GM12873 (cell line): ENCODE measurements at regions not wholly inside any gene's neighbourhood (a gene's known extent, or its start where the extent isn't known, plus 50 kb on each side); places are given as distances from the start of the nearest gene placed in this dataset.

Experiments used
- CTCF ChIP-seq: IDR thresholded peaks from 2 replicates; pipeline ENCODE4 v1.5.1; 2012; ENCODE audit warnings: low read depth, mild to moderate bottlenecking, moderate library complexity, low read length, control low read depth; ENCODE audit not compliant: insufficient read depth; ENCODE audit errors: missing control alignments

DNA sequence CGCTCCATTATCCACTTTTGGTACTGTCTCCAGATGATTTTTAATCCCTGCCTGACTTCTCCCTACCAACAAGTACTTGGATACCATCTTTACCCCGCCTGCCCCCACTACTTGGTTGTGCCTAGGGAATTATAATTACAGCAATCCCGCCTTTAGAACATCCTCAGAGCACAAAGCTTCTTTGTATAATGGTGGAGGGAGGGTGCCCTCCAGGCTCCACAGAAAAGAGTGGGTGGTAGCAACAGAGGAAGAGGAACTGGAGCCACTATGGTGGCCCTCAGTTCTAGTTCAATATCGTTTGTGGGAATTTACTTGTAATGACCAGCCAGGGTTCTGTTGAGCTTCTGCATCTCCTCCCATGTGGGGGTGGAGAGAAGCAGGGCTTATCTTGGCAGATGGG, 79.0 kb upstream of the RNF38 start:
- no peak for TF ChIP-seq CTCF

GRCh38 chr9:36471359-36471758, 71.3 kb upstream of the RNF38 start:
- no peak for TF ChIP-seq CTCF

GRCh38 chr9:36470643-36471290, 70.7 kb upstream of the RNF38 start:
- no peak for TF ChIP-seq CTCF

DNA sequence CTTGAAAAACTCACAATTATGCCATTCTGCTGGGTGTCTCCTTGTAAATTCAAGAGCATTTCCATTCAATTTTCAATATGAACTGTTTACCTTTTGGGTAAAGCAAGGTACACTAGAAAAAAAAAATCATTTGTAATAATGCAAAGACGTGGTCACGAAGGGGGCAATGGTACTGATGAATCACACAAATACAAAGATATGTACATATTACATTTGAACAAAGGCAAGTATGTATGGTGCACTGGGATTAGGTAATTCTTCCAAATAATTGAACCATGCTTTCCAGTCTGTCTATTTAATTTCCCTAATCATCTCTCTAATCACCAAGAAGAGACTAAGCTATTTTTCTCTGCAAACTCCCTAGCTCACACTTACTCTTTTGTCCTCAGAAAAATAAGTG, 63.4 kb upstream of the RNF38 start:
- no peak for TF ChIP-seq CTCF

GRCh38 chr9:36462245-36462644, 62.2 kb upstream of the RNF38 start:
- TF ChIP-seq CTCF = no peak

- TF ChIP-seq CTCF = no peak
These were observed 61.3 kb upstream of the RNF38 start for GRCh38 chr9:36461323-36461722.

- no peak for TF ChIP-seq CTCF
These were observed 57.9 kb upstream of the RNF38 start for GRCh38 chr9:36457836-36458429.
